ENCODE measurements at regions not wholly inside any gene's neighbourhood (a gene's known extent, or its start where the extent isn't known, plus 50 kb on each side); places are given as distances from the start of the nearest gene placed in this dataset.

- 79% methylated on average over 1 of the region's 1 CpG for WGBS (ENCODE audit: insufficient coverage, insufficient replicate concordance, low lambda C conversion rate, missing lambda C conversion rate)
- in situ Hi-C loops (cut with MboI): no loop called here
- SMC1A ChIA-PET (ENCODE audit: uncharacterized antibody, unreplicated experiment): interaction anchor here (1.1 to 1.5 kb wide), 2 partner anchors 10 to 12 kb away, joined by 4 read pairs; no protein-coding TSS in a partner anchor
Measured at GRCh38 chrX:112247714-112248113, 165.1 kb upstream of the TRPC5 start.

GRCh38 chrX:112235547-112235946 lies 153.0 kb upstream of the TRPC5 start:
- ChIA-PET POLR2A (no interaction called here), CTCF (interaction anchor here (1.1 kb wide), 1 partner anchor 10 kb away, joined by 3 read pairs; no protein-coding TSS in a partner anchor), SMC1A (ENCODE audit: uncharacterized antibody, unreplicated experiment) (interaction anchor here (0.8 to 0.9 kb wide), 2 partner anchors 12 to 183 kb away, joined by 3 to 4 read pairs; no protein-coding TSS in a partner anchor), RAD21 (ENCODE audit: unreplicated experiment) (no interaction called here)
- FAIRE-seq (no peak), ATAC-seq (no peak), DNase-seq (ENCODE audit: low read depth, low spot score) (no peak)
- no peak overlapping the region for H3K27ac ChIP-seq (ENCODE audit: control insufficient read depth, insufficient read depth)
- in situ Hi-C loops (cut with MboI): no loop called here
- no peaks in the 10 kb centered on the region for H3K79me2 ChIP-seq (ENCODE audit: control insufficient read depth, insufficient read depth, low read length)
- H3K4me1 ChIP-seq (ENCODE audit: control insufficient read depth, insufficient read depth, low read length): no peaks in the 10 kb centered on the region
- no peak overlapping the region for H3K9ac ChIP-seq (ENCODE audit: control insufficient read depth, insufficient read depth, low read length)
- H3K4me3 ChIP-seq: no peak overlapping the region
- no peaks in the 10 kb centered on the region for H4K20me1 ChIP-seq (ENCODE audit: control insufficient read depth, insufficient read depth)
- H2AFZ ChIP-seq (ENCODE audit: control insufficient read depth, low read depth, low read length): no peak overlapping the region
- H3K4me2 ChIP-seq (ENCODE audit: control insufficient read depth, insufficient read depth): no peak overlapping the region
- H3K27me3 ChIP-seq (replicated peaks in 1 of 2; ENCODE audit: control insufficient read depth in 2 of 2, insufficient read depth in 2 of 2, low read length in 1 of 2): no peaks in the 10 kb centered on the region
- H3K36me3 ChIP-seq (ENCODE audit: control insufficient read depth in 2 of 2, insufficient read depth in 2 of 2, low read length in 1 of 2): no peaks in the 10 kb centered on the region
- BruUV-seq (replicated peaks): no TSS peak
- intact Hi-C loops (cut with micrococcal nuclease; ENCODE audit: unreplicated experiment): no loop called here
- no peaks in the 10 kb centered on the region for H3K9me3 ChIP-seq (replicated peaks; ENCODE audit: control insufficient read depth, insufficient read depth, low read length)
- TF ChIP-seq DPF2 (IDR thresholded peaks at IDR 0.05) (no peak), MEF2A (IDR thresholded peaks at IDR 0.05; ENCODE audit: insufficient read depth, low read depth, low read length) (no peak), TBL1XR1 (IDR thresholded peaks at IDR 0.05; ENCODE audit: low read depth, low read length) (no peak), LARP7 (IDR thresholded peaks at IDR 0.05) (no peak), RUNX3 (IDR thresholded peaks at IDR 0.05; ENCODE audit: low read length) (no peak), NFYB (IDR thresholded peaks at IDR 0.05; ENCODE audit: insufficient read depth, low read depth, low read length) (no peak), BHLHE40 (IDR thresholded peaks at IDR 0.05; ENCODE audit: borderline replicate concordance in 1 of 2, low read depth in 2 of 2, low read length in 1 of 2) (no peak), CEBPB (IDR thresholded peaks at IDR 0.05; ENCODE audit: borderline replicate concordance in 1 of 2, low read depth in 2 of 2, low read length in 2 of 2) (no peak), ZBTB4 (CRISPR knock-in tag; IDR thresholded peaks at IDR 0.05) (no peak), ETV6 (conservative IDR thresholded peaks at IDR 0.05 in 1 of 2, IDR thresholded peaks at IDR 0.05 in 1 of 2; ENCODE audit: borderline replicate concordance in 1 of 2, low read depth in 1 of 2) (no peak)

More at GRCh38 chrX:112247714-112248113, 165.1 kb upstream of the TRPC5 start:
- Histone ChIP-seq H3K4me3 (no peak overlapping the region), H3K79me2 (ENCODE audit: control insufficient read depth, insufficient read depth, low read length) (no peaks in the 10 kb centered on the region), H3K36me3 (ENCODE audit: control insufficient read depth in 2 of 2, insufficient read depth in 2 of 2, low read length in 1 of 2) (no peaks in the 10 kb centered on the region), H3K9me3 (replicated peaks; ENCODE audit: control insufficient read depth, insufficient read depth, low read length) (no peaks in the 10 kb centered on the region), H3K4me1 (ENCODE audit: control insufficient read depth, insufficient read depth, low read length) (no peaks in the 10 kb centered on the region), H4K20me1 (ENCODE audit: control insufficient read depth, insufficient read depth) (no peaks in the 10 kb centered on the region), H3K4me2 (ENCODE audit: control insufficient read depth, insufficient read depth) (no peak overlapping the region), H3K27me3 (replicated peaks in 1 of 2; ENCODE audit: control insufficient read depth in 2 of 2, insufficient read depth in 2 of 2, low read length in 1 of 2) (no peaks in the 10 kb centered on the region), H3K27ac (ENCODE audit: control insufficient read depth, insufficient read depth) (no peak overlapping the region), H2AFZ (ENCODE audit: control insufficient read depth, low read depth, low read length) (no peak overlapping the region), H3K9ac (ENCODE audit: control insufficient read depth, insufficient read depth, low read length) (no peak overlapping the region)
- intact Hi-C loops (cut with micrococcal nuclease; ENCODE audit: unreplicated experiment): no loop called here
- FAIRE-seq (no peak), ATAC-seq (no peak), DNase-seq (ENCODE audit: low read depth, low spot score) (no peak)
- ChIA-PET RAD21 (ENCODE audit: unreplicated experiment) (no interaction called here), CTCF (interaction anchor here (0.6 kb wide), 1 partner anchor 9 kb away, joined by 3 read pairs; no protein-coding TSS in a partner anchor), POLR2A (no interaction called here)
- no TSS peak for BruUV-seq (replicated peaks)
- TF ChIP-seq SUZ12 (IDR thresholded peaks at IDR 0.05; ENCODE audit: unreplicated experiment) (no peak), NFYB (IDR thresholded peaks at IDR 0.05; ENCODE audit: insufficient read depth, low read depth, low read length) (no peak), HCFC1 (IDR thresholded peaks at IDR 0.05; ENCODE audit: low read length) (no peak), NBN (IDR thresholded peaks at IDR 0.05) (no peak), IRF5 (IDR thresholded peaks at IDR 0.05; ENCODE audit: borderline replicate concordance) (no peak)

Measured in GM12878 (cell line).